Activated B cell treated with CpG ODN at 0.5 μM for 24 hours (primary cell): ENCODE measurements at regions not wholly inside any gene's neighbourhood (a gene's known extent, or its start where the extent isn't known, plus 50 kb on each side); places are given as distances from the start of the nearest gene placed in this dataset.

ENCODE experiments used
- ATAC-seq: fragments of 200-7000 bp; cut with Tn5 transposase; one replicate; pipeline ENCODE4 v1.10.0; 2021; ENCODE audit warnings: low read depth, mild to moderate bottlenecking, moderate library complexity
- CTCF ChIA-PET: fragments of 350-600 bp; sonication (Branson Sonifier 250); formaldehyde crosslinking; loops from one replicate; lab custom pipeline; 2021; ENCODE audit warnings: antibody characterized with exemption; lab: Charles Lee
- POLR2A ChIA-PET: fragments of 350-600 bp; sonication (Branson Sonifier 250); formaldehyde crosslinking; loops from one replicate; lab custom pipeline; 2021; ENCODE audit warnings: antibody characterized with exemption; lab: Charles Lee
- DNase-seq: peaks from one replicate; pipeline ENCODE4 v3.0.0; 2022
- H3K27ac Mint-ChIP-seq: one replicate; pipeline ENCODE4 v1.8.0; 2020; ENCODE audit warnings: mixed read lengths
- H3K27me3 Mint-ChIP-seq: one replicate; pipeline ENCODE4 v1.8.0; 2021; ENCODE audit warnings: mixed read lengths
- H3K36me3 Mint-ChIP-seq: one replicate; pipeline ENCODE4 v1.8.0; 2021; ENCODE audit warnings: low read depth, mixed read lengths
- H3K4me1 Mint-ChIP-seq: one replicate; pipeline ENCODE4 v1.8.0; 2021; ENCODE audit warnings: mixed read lengths
- H3K4me3 Mint-ChIP-seq: one replicate; pipeline ENCODE4 v1.8.0; 2020; ENCODE audit warnings: mild to moderate bottlenecking, mixed read lengths
- H3K9me3 Mint-ChIP-seq: one replicate; pipeline ENCODE4 v1.8.0; 2020; ENCODE audit warnings: mixed read lengths
- intact Hi-C: fragments of 100-400 bp; cut with micrococcal nuclease; formaldehyde crosslinking; loops from one replicate; pipeline ENCODE4 v1.15.1; 2024
- TF ChIP-seq, protein P1 (sequence below): fragments of 200-600 bp; IDR thresholded peaks from one replicate; pipeline ENCODE4 v1.8.0; 2022; ENCODE audit warnings: antibody characterized with exemption, mild to moderate bottlenecking

GRCh38 chr17:72496461-72496860 lies 375.6 kb downstream of the SOX9 start:
- Mint-ChIP-seq H3K9me3 (peaks cover 3% of the 10 kb centered on the region), H3K27ac (no peak overlapping the region), H3K4me1 (no peaks in the 10 kb centered on the region), H3K36me3 (no peaks in the 10 kb centered on the region), H3K4me3 (no peak overlapping the region), H3K27me3 (peaks cover 2% of the 10 kb centered on the region)
- DNase-seq (no peak), ATAC-seq (no peak)
- ChIA-PET POLR2A (no interaction called here), CTCF (no interaction called here)
- TF ChIP-seq, protein P1, sequence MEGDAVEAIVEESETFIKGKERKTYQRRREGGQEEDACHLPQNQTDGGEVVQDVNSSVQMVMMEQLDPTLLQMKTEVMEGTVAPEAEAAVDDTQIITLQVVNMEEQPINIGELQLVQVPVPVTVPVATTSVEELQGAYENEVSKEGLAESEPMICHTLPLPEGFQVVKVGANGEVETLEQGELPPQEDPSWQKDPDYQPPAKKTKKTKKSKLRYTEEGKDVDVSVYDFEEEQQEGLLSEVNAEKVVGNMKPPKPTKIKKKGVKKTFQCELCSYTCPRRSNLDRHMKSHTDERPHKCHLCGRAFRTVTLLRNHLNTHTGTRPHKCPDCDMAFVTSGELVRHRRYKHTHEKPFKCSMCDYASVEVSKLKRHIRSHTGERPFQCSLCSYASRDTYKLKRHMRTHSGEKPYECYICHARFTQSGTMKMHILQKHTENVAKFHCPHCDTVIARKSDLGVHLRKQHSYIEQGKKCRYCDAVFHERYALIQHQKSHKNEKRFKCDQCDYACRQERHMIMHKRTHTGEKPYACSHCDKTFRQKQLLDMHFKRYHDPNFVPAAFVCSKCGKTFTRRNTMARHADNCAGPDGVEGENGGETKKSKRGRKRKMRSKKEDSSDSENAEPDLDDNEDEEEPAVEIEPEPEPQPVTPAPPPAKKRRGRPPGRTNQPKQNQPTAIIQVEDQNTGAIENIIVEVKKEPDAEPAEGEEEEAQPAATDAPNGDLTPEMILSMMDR = no peak
- intact Hi-C loops = no loop called here

DNA sequence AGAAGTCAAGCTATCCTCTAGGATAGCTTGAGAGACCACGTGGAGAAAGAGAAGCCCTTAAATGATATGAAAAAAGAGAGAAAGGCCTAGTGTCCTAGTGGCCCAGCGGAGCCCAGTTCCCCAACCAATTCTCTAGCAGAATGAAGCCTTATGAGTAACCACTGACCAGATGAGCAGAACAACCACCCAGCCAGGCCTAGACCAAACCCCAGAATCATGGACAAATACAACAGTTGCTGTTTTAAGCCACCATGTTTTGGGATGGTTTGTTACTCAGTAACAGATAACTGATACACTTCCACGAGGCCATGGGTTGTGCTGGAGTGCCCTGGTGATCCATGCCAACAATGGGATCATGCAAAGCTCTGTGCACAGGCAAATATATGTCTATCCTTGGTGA lies 377.1 kb downstream of the SOX9 start:
- ChIA-PET CTCF (no interaction called here), POLR2A (no interaction called here)
- no peaks in the 10 kb centered on the region for H3K4me1 Mint-ChIP-seq
- intact Hi-C loops = no loop called here
- no peaks in the 10 kb centered on the region for H3K36me3 Mint-ChIP-seq
- ATAC-seq (no peak), DNase-seq (no peak)
- no peaks in the 10 kb centered on the region for H3K27me3 Mint-ChIP-seq
- no peaks in the 10 kb centered on the region for H3K9me3 Mint-ChIP-seq
- TF ChIP-seq, protein P1 = no peak
- H3K27ac Mint-ChIP-seq = no peak overlapping the region
- no peak overlapping the region for H3K4me3 Mint-ChIP-seq

DNA sequence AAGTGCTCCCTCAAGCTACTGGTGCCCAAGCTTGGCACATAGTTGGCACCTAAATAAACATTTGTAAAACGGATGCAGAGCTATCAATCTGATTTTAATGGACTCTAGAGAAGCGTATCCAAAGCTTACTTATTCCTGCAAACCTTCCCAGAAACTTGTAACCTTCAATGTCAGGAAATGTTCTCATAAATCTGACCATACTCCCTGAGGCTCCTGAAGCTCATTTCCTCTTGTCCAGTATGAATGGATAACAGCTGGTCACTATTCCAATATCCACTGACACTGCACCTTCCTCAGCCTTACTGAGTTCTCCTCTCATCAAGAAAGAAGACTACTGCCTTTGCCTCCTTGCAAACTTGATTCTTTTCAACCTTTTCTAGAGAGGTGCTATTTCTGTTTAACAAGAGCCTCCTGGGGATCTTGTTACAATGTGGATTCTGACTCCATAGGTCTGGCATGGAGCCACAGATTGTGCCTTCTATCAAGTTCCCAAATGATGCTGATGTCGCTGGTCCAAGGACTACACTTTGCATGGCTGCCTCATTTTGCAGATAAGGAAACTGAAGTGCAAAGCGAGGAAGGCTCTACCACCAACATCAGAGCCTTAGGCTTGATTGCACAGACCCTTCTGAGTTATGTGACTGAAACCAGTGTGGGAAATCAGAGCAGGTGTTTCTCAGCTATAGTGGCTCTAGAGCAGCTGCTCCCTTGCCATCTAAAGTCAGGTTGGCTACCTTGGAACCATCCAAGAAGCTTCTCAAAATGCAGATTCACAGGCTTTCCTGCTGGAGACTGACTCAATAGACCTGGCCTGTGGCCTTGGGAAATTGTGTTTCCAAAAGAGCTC lies 377.8 kb downstream of the SOX9 start:
- ChIA-PET CTCF (no interaction called here), POLR2A (no interaction called here)
- Mint-ChIP-seq H3K9me3 (no peaks in the 10 kb centered on the region), H3K36me3 (no peaks in the 10 kb centered on the region), H3K4me1 (no peaks in the 10 kb centered on the region), H3K27me3 (no peaks in the 10 kb centered on the region), H3K27ac (no peak overlapping the region), H3K4me3 (no peak overlapping the region)
- ATAC-seq (no peak), DNase-seq (no peak)
- TF ChIP-seq, protein P1 = no peak
- intact Hi-C loops = no loop called here

- H3K27me3 Mint-ChIP-seq = no peaks in the 10 kb centered on the region
- intact Hi-C loops = no loop called here
- H3K36me3 Mint-ChIP-seq = no peaks in the 10 kb centered on the region
- no peak overlapping the region for H3K27ac Mint-ChIP-seq
- no peaks in the 10 kb centered on the region for H3K4me1 Mint-ChIP-seq
- TF ChIP-seq, protein P1 = no peak
- no peaks in the 10 kb centered on the region for H3K9me3 Mint-ChIP-seq
- POLR2A ChIA-PET = no interaction called here
- DNase-seq (no peak), ATAC-seq (no peak)
- H3K4me3 Mint-ChIP-seq = no peak overlapping the region
- CTCF ChIA-PET = no interaction called here
Measured at GRCh38 chr17:72501404-72502370, 380.9 kb downstream of the SOX9 start.
